ENCODE measurements at regions not wholly inside any gene's neighbourhood (a gene's known extent, or its start where the extent isn't known, plus 50 kb on each side); places are given as distances from the start of the nearest gene placed in this dataset.
"Not testable (repeated sequence)": the region's sequence is repeated elsewhere in the genome, so short reads cannot be mapped to it uniquely, and the experiment has no call there.

DNA sequence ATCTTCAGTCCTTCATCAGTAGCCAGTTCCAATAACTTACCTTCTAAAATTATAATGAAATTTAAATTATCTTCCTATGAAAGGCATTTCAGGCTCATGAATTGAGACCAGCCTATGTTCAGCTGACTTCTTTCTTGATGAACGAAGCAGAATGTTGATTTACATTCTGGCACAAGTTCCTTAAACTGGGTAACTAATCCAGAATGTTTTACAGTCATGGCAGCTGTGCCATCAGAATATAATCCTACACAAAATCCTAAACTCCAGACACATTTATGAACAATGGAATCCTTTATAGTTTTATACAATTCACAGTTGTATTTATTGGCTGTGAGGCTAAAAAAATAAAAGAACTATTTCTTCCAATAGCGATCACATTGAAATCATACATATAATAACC lies 97.3 kb upstream of the CPM start:
- DNase-seq = no peak

DNA sequence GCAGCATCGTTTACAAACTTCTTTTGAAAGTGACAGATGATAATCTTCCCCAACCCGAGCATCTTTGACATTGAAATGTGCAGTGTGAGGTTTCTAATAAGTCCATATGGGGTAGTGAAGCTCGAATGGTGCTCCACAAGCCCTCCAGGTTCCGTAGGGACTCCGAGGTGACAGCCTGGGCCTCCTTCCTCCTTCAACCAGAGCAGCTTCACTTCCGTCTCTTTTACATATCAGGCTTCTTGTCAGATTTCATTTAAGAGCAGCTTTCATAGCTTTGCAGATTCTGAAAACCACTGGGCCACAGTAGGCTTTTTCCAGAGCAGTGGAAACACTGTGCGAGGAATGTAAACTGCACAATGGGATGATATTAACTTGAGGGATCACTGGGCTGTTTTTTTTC lies 103.6 kb upstream of the CPM start:
- no peak for DNase-seq

DNA sequence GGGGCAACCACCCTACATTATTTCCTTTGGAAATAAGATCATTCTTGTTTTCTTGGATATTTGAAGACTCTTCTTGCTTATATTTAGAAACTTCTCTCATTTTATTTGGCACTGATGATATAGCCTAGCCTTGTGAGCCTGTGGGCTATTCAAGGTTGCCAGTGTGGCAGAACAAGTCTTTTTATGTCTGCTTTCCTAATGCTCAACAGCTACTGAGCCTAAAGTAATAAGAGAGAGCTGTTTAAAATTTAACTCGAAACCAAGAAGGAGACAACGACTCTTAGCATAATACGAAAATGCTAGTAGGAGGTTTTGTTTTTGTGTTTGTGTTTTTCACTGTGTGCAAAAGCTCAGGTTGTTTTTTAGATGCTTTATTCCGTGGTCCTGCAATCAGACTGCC lies 104.0 kb upstream of the CPM start:
- no peak for DNase-seq

DNA sequence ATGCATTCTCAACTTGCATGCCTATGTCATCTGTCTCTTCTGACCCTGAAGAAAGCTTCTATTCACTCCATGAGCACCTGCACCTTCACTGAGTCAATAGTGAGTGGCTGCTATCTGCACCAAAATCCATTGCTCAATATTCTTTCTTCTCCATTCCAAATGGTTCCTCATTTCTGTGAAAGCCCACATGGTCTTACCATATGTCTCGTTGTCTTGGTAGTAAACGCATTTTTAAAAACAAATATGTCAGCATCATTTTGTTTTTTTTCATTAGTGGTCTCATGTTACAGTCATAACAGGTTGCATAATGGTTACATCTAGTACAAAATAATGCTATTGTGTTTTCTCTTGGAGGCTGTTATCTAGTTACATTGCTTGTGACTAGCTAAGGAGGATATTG lies 106.9 kb upstream of the CPM start:
- no peak for DNase-seq

DNA sequence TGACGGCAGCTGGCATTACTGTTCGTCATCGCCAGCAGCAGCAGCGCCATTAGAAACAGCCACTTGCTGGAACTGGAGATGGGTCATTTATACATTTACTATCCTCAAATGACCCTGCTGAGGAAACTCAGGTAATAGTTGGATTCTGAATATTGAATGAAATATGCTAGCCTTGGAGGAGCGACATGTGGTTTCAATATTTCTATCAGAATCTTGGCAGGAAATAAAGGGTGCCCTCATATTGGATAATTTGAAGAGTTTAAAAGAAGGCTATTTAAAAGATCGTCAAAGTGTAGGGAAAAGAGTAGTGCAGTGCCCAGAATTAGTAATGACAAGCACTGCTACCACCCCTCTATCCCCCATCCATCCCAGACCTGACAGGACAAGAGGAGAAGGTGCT lies 109.6 kb upstream of the CPM start:
- no peak for DNase-seq

DNA sequence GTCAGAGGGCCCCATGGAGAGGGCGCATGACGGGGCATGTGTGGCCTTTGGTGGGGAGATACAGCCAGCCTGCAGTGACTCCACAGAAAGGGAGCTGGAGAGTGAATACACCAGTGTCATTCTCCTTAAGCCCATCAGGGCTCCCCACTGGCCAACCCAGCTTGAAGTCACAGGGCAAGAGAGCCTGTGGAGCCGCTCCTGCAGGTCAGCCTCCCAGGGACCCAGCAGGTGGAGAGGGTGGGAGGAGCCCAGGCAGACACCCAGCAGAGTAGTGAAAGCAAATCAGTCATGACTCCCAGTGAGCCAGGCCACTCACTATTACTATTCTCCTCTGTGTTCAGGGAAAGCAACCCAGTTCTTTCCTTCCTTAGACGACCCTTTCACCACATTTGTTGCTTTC lies 110.0 kb upstream of the CPM start:
- no peak for DNase-seq

DNA sequence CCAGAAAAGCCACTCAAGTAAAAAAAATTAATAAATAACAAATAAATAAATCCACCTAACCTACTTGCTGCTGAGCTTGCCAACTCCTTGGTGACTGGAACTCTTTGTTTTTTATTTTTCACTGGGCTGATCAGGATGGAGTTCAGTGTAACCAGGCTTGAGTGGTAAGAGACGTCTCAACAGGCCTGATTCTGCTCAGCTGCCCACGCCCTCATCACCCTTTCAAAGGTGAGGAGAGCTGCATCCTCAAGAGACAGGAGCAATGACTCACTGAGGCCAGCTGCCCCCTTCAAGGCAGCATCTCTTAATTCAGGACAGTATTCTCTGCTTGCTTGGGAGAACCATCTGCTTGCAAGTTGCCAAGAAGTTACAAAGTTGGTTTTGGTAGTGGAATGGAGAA lies 111.9 kb upstream of the CPM start:
- DNase-seq = no peak

DNA sequence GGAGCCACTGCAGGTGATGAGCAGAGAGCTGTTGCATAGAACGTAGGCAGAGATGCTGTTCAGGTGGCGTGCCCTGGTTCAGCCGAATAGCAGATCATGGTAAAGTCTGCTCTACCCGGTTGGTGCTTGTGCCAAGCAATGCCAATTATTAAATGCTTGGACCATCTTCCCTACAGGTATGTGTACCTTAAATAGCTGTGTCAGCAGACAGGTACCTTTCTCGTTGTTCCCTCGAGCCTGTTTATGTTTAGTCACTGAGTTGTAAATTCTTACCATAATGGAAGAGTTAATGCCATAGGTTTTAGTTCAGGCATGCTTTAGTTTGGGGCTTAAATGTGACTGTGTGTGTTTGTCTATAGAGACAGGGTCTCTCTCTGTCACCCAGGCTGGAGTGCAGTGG lies 112.5 kb upstream of the CPM start:
- DNase-seq = no peak

DNA sequence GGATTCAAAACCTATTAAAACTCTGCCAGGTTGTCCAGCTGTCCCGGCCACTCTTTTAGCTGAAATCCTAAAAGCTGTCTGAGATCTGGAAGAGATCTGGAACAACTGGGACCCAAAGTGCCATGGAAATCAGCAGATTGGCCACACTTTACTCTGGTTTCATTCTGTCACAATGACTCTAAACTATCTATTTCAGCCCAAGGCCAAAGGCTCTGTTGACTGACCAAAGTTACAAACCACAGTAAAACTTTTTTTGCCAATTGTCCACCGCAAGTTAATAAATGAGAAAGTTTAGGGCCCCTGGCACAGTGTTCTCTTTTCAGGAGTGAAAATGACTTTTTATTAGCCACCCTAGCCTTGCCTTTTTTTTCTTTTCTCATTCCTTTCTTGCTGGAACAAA lies 113.4 kb upstream of the CPM start:
- no peak for DNase-seq

DNA sequence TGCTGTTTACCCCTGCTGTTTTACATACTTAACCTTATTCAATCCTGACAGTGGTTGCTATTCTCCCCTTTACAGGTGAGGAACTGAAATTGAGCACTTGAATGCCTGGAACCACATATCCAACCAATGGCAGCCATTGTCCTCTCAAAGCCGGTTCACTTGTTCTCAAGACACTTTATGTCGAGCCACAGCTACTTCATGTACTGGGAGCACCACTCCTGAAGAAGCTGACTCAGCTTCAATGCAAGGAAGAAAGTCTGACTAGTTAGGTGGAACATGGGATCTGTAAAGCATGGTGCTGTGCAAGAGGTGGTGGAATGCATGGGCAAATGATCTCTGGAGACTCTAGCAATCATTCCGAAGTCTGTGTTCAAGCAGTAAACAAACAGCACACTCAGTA lies 113.9 kb upstream of the CPM start:
- no peak for DNase-seq

DNA sequence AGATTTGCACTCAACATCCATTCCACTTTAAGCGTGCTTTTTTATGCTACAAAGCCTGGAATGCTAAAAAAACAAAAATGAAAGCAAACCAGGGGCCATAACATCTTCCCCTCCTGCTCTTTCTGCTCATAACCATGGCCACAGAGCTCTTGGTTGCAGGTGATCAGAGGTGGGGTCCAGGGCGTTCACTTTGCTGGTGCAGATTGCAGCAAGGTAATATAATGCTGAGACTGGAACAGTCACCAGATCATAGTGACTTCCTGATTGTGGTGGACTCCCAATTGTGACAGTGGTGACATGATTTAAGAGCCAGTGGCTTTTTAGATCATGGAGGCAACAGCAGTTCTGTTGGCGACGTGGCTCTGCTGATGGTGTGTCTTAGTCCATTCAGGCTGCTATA lies 115.0 kb upstream of the CPM start:
- DNase-seq = no peak

DNA sequence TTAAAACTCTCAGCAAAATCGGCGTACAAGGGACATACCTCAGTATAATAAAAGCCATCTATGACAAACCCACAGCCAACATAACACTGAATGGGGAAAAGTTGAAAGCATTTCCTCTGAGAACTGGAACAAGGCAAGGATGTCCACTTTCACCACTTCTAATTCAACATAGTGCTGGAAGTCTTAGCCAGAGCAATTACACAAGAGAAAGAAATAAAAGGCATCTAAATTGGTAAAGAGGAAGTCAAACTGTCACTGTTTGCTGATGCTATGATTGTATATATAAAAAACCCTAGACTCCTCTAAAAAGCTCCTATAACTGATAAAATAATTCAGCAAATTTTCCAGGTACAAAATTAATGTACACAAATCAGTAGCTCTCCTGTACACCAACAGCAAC lies 116.9 kb upstream of the CPM start:
- DNase-seq = not testable (repeated sequence)

DNA sequence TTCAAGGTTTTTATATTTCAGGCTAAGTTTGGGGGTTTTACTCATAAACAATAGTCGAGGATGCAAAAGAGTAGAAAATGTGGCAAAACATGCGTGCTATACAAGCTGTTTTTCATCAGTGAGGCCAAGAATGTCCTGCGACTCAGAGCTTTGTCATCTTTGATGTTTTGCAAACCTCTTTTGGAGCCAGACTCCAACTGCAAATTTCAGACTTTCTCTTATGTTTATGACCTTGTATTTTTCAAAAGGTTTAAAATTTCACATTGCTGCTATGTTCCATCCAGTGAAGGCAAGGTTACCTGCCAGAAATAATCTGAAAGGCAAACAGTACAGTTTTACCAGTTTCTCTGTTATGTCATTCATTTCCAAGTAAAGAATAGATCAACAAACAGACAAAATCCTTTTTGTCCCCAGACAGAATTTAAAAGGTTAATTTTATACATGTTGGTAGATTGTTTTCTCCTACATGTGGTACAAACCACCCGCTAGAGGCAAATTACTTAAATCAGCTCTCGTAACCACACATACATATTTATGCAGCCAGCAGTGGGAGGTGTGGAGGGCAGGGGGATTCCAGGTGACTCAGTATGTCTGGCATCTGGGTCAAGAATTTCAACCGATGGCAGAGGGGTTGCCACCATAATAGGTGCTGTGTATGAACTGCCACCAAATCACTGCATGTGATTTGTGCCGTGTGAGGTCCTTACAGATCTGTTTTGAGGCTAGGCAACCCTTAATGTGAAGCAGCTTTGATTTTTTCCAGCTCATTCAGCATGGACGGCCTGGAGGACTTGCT lies 119.8 kb upstream of the CPM start:
- DNase-seq = no peak

DNA sequence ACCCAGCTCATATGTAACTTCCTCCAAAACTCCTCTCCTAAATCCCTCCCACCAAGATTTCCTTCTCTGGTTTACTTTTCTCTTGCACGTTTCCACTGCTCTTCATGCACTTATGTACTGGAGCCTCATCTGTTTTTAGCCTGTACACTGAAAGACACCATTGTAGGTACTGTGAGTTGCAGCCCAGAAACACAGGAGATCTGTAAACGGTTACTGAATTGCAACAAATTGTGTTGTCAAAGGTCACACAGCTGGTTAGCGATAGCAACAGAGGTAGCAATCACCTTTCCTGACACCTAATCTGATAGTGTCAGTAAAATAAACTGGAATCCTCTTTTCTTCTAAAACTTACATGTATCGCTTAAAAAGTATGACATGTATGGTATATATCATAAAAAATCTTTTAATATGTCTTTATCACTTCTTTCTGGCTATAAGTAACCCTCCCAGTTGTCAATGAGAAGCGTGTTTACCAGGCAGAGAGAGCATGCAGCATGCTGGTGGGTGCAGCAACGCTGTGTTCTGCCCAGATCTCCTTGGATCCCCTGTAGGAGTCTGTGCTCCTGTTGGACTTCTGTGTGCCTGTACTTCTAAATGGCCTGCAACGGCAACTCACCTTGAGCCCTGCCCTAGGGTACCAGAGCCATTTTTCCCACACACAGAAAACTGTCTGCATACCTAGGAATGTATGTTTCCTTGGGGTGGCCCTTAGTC lies 121.5 kb upstream of the CPM start:
- no peak for DNase-seq

DNA sequence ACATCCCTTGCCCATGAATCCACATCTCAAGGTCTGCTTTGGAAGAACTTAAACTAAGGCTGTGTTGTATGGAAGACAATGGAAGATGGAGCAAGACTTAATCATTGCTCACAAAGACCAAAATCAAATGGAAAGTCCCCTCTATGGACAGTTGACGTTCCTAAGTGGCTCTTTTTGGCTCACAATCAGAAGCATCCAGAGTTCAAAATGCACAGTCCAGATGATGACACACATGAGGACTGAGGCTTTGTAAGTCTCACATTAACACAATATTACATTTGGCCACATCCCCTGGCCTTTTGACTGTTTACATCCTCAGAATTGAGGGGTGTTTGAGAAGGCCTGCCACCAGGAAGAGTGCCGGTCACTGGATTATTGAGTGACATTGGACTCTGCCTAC lies 122.3 kb upstream of the CPM start:
- no peak for DNase-seq

DNA sequence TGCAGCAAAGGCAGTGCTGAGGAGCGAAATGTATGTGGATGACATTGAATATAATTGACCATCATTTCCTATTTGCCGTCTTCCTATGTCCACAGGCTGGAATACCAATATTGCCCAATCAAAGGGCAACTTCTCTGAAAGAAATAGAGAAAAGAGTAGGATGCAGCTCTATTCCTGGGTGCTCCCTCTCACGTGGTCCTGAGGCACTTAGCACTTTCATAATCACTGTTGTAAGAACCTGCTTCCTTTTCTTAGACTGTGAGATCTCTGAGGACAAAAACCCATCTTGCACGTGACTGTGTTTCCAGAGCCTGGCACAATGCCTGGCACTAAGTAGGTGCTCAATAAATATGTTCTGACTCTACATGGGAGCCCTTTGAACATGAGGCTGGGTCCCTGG lies 122.7 kb upstream of the CPM start:
- no peak for DNase-seq

DNA sequence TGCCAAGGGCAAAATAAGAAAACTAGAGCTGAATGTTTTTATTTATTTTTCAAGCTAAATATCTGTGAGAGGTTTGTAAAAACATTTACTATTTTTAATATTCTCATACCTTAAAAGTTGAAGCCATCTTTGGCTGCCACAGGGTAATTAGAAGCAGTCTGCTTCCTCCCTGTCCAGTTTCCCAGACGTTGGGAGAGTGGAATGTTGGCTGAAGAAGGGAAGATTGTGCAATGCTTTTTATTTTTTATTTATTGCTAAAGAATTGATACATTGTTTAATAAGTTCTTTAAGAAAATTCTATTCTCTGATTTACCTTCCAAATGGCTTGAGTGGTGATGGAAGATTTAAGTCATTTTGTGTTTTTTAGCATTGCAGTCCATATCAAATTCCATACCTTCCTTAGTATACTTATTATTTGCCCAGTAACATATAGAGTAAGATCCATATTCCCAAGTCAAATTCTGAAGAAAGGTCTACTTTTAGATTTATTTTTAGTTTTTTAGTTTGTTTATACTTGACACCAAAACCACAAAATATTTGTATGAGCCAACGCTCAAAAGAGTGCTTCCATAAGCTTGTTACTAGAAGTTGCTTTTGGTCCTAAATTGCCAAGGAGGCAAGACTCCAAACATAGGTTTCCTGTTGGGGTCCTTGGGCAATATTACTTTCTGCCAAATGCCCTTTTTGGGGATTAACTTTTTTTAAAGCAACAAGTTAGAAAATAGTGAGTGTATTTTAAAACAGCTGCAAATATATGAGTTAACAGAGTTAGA lies 124.0 kb upstream of the CPM start:
- DNase-seq = no peak

DNA sequence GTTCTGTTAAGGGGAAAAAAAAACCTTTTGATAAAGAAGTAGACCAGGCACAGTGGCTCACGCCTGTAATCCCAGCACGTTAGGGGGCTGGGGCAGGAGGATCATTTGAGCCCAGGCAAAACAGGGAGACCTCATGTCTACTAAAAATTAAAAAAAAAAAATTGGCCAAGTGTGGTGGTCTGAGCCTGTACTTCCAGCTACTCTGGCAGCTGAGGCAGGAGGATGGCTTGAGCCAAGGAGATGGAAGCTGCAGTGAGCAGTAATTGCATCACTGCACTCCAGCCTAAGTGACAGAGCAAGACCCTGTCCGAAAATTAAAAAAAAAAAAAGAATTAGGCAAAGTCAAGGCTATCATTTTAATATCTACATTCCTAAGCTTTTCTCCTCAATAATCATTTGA lies 124.8 kb upstream of the CPM start:
- DNase-seq = no peak

DNA sequence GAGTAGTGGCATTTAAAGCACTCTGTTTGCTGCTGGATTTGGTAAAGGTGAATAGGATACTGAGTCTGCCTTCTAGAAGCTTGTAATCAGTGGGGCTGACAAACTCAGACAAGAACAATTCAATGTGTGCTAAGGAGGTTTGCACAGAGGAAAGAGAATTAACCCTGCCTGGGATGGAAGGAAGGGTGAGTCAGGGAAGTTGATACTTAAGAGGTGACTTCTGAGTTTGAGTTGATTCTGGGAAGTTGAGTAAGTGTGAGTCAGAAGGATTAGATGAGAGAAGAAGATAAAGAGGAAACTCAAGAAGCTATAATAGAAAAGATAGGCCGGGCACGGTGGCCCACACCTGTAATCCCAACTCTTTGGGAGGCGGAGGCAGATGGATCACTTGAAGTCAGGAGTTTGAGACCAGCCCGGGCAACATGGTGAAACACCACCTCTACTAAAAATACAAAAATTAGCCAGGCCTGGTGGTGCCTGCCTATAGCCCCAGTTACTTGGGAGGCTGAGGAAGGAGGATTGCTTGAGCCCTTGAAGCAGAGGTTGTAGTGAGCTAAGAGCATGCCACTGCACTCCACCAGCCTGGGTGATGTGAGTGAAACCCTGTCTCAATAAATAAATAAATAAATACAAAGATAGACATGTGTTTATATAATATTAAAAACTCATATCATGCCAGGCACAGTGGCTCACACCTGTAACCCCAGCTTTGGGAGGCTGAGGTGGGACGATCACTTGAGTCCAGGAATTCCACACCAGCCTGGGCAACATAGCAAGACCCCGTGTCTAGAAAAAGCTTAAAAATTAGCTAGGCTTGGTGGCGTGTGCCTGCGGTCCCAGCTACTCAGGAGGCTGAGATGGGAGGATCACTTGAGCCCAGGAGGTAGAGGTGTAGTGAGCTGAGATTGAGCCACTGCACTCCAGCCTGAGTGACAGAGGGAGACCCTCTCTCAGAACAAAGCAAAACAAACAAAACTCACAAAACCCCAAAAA lies 126.8 kb upstream of the CPM start:
- no peak for DNase-seq

DNA sequence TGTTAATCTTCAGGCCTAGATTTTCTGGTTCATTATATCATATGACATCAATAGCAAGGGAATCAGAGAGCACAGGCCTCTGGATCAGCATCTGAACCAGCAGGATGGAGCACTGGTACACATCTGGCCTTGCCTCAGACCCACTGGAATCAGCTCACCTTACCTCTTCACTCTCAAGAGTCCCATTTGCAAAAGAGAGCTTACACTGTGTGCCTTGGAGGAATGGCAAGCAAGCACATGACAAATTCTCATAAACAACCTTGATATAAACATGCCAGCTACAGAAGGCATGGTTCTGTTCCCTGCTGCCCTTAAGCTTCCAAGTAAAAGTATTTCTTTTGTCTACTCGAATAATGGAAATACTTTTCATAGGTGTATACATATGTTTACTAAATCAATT lies 128.6 kb upstream of the CPM start:
- DNase-seq = no peak

DNA sequence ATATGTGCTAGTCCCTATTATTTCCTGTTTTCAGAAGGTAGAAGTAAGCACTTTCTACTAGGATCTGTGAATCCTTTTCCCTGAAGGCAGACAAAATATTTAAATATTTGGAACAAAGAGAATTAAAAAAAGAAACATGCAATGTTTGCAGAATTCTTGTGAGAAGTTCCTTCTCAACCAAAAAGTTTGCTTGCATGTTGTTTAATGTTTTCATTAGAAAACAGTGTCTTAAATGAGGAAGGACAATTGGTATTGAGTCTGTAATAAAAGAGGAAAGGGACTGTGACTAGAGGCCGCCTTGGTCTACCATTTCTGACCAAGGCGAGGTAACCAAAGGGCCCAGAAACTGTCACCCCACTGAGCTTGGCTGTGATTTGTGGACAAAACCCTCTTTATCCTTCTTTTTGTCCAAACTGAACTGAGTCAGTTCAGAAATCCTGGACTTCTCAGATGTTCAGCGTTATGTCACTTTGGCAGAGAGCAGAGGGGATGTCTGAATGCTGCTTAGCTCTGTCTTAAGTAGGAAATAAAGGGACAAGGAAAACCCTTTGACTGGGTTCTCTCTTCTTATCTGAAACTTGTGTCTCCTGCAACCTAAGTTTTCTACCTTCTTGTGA lies 129.8 kb upstream of the CPM start:
- no peak for DNase-seq

DNA sequence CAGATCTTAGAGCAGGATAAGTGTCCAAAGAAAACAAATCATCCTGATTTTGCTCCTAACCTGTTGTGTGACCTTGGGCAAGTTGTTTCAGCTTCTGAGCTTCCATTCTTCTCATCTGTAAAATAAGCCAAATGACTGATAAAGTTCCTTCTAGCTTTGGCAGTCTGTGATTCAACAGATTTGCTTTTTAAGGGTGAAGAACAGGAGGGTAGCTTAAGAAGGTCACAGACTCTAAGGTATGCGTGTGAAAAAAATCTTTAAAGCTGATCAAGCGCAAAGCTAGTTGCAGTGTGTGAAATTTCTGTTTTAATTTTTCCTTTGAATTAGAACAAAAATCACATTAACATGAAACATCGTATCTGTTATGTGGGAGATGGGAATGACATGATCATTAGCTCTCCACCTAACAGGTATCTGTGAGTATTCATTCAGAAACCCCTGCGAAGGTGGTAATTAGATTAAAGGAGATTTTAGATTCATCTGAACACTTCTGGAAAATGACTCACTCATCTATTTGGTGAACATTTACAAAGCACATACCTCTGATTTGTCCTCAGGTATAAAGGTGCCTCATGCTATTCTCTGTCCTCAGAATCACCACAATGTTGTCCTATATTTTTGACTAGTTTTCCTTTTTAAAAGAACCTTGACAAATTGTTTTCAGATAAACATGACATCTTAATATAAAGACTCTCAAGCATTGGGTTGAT lies 131.9 kb upstream of the CPM start:
- no peak for DNase-seq
